ENCODE measurements at regions not wholly inside any gene's neighbourhood (a gene's known extent, or its start where the extent isn't known, plus 50 kb on each side); places are given as distances from the start of the nearest gene placed in this dataset.

DNA sequence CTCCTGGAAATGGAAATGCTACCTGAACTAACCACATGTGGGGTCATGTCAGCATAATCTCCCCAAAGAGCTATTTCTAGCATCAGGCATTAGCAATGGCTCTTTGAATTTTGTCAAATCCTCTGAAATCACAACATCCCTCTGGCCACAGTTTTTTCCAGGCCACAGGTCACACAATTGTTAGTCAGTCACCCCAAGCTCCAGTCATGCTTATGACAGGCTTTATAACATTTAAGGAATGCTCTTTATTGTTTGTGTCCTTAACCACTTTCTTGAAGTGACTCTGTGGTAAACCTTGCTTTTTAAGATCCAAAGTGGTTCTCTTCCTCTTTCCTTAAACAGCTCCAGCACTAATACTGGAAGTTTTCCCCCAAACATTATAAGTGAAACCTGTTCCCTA, 169.2 kb upstream of the HMHB1 start:
- TF ChIP-seq, protein P1, sequence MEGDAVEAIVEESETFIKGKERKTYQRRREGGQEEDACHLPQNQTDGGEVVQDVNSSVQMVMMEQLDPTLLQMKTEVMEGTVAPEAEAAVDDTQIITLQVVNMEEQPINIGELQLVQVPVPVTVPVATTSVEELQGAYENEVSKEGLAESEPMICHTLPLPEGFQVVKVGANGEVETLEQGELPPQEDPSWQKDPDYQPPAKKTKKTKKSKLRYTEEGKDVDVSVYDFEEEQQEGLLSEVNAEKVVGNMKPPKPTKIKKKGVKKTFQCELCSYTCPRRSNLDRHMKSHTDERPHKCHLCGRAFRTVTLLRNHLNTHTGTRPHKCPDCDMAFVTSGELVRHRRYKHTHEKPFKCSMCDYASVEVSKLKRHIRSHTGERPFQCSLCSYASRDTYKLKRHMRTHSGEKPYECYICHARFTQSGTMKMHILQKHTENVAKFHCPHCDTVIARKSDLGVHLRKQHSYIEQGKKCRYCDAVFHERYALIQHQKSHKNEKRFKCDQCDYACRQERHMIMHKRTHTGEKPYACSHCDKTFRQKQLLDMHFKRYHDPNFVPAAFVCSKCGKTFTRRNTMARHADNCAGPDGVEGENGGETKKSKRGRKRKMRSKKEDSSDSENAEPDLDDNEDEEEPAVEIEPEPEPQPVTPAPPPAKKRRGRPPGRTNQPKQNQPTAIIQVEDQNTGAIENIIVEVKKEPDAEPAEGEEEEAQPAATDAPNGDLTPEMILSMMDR (IDR thresholded peaks at IDR 0.05; ENCODE audit: insufficient read depth, low read length), result no peak
- TF ChIP-seq GABPA (IDR thresholded peaks at IDR 0.05; ENCODE audit: low read depth), result no peak

Measured in HL-60 (cell line).